A549 (cell line): ENCODE measurements at regions not wholly inside any gene's neighbourhood (a gene's known extent, or its start where the extent isn't known, plus 50 kb on each side); places are given as distances from the start of the nearest gene placed in this dataset.

ENCODE experiments used
- CTCF ChIP-seq: fragments of >200 bp; sonication (Bioruptor Twin); formaldehyde crosslinking; IDR thresholded peaks from 3 replicates; pipeline ENCODE4 v1.5.1; 2016
- JUN ChIP-seq, 2 experiments: fragments of >200 bp; sonication (Bioruptor Twin); formaldehyde crosslinking; IDR thresholded peaks; 2 replicates in 1 of 2; 3 replicates in 1 of 2; pipeline ENCODE4 v1.6.1; 2016 to 2017
- POLR2A ChIP-seq: IDR thresholded peaks from 2 replicates; pipeline ENCODE4 v1.6.1; 2012; ENCODE audit warnings: mild to moderate bottlenecking, low read length
- SMC3 ChIP-seq: fragments of >200 bp; sonication (Bioruptor Twin); formaldehyde crosslinking; IDR thresholded peaks from 3 replicates; pipeline ENCODE4 v1.6.1; 2018; ENCODE audit warnings: inconsistent platforms
- ZFP36 ChIP-seq: fragments of 450-650 bp; IDR thresholded peaks from 2 replicates; pipeline ENCODE4 v1.6.1; 2014; ENCODE audit warnings: borderline replicate concordance; ENCODE audit not compliant: partially characterized antibody

- no peak for TF ChIP-seq POLR2A
- TF ChIP-seq CTCF: no peak
- no peak for TF ChIP-seq JUN (IDR thresholded peaks at IDR 0.05)
- no peak for TF ChIP-seq ZFP36
- TF ChIP-seq SMC3: no peak
Observed at GRCh38 chr14:28493516-28493915, 273.1 kb upstream of the FOXG1 start.
